KMS-11 (cell line): ENCODE measurements at regions not wholly inside any gene's neighbourhood (a gene's known extent, or its start where the extent isn't known, plus 50 kb on each side); places are given as distances from the start of the nearest gene placed in this dataset.
A peak's percentile ranks its signal among the peaks of the same experiment; 100 is the strongest.

Experiments used
- H2AFZ ChIP-seq: fragments of 200-600 bp; sonication (generic); 2 replicates; pipeline ENCODE4 v1.6.1; 2016; ENCODE audit warnings: antibody characterized with exemption, mixed run types, low read depth
- H3K27ac ChIP-seq: fragments of 200-600 bp; sonication (generic); 2 replicates; pipeline ENCODE4 v1.6.1; 2016; ENCODE audit warnings: mild to moderate bottlenecking, mixed run types
- H3K27me3 ChIP-seq: fragments of 200-600 bp; sonication (generic); 2 replicates; pipeline ENCODE4 v1.6.1; 2017; ENCODE audit warnings: mild to moderate bottlenecking, low read depth, mixed run types, moderate library complexity; ENCODE audit not compliant: insufficient read depth
- H3K36me3 ChIP-seq: fragments of 200-600 bp; sonication (generic); 2 replicates; pipeline ENCODE4 v1.6.1; 2017; ENCODE audit warnings: mild to moderate bottlenecking, mixed run types; ENCODE audit not compliant: insufficient read depth
- H3K4me1 ChIP-seq: fragments of 200-600 bp; sonication (generic); 2 replicates; pipeline ENCODE4 v1.6.1; 2016; ENCODE audit warnings: mild to moderate bottlenecking, low read depth, mixed run types; ENCODE audit not compliant: poor library complexity, severe bottlenecking
- H3K4me2 ChIP-seq: fragments of 200-600 bp; sonication (generic); 2 replicates; pipeline ENCODE4 v1.7.0; 2016; ENCODE audit warnings: mild to moderate bottlenecking, mixed run types
- H3K4me3 ChIP-seq: fragments of 200-600 bp; sonication (generic); IDR thresholded peaks from 2 replicates; pipeline ENCODE4 v1.6.1; 2017; ENCODE audit warnings: low read depth, low read length, mixed read lengths; ENCODE audit not compliant: insufficient read depth
- H3K79me2 ChIP-seq: fragments of 200-600 bp; sonication (generic); 2 replicates; pipeline ENCODE4 v1.6.1; 2016; ENCODE audit warnings: low read depth, mixed run types; ENCODE audit not compliant: insufficient read depth
- H3K9ac ChIP-seq: fragments of 200-600 bp; sonication (generic); 2 replicates; pipeline ENCODE4 v1.6.1; 2016; ENCODE audit warnings: mild to moderate bottlenecking, mixed run types
- H4K20me1 ChIP-seq: fragments of 200-600 bp; sonication (generic); 2 replicates; pipeline ENCODE4 v1.6.1; 2016; ENCODE audit warnings: mild to moderate bottlenecking, mixed run types; ENCODE audit not compliant: insufficient read depth
- CTCF ChIP-seq: fragments of 200-600 bp; sonication (generic); conservative IDR thresholded peaks from 2 replicates; pipeline ENCODE4 v1.6.1; 2017; ENCODE audit warnings: low read depth, mild to moderate bottlenecking, antibody characterized with exemption, low read length, moderate library complexity, mixed read lengths

GRCh38 chr6:56350628-56351260 is 103.4 kb upstream of the COL21A1 start:
- no peak for TF ChIP-seq CTCF
- Histone ChIP-seq H3K4me3 (no peak overlapping the region), H3K79me2 (no peaks in the 10 kb centered on the region), H2AFZ (no peak overlapping the region), H3K4me1 (peaks cover 30% of the 10 kb centered on the region), H3K9ac (no peak overlapping the region), H3K27ac (no peak overlapping the region), H3K4me2 (no peak overlapping the region), H3K36me3 (no peaks in the 10 kb centered on the region), H4K20me1 (no peaks in the 10 kb centered on the region), H3K27me3 (no peaks in the 10 kb centered on the region)

- peak overlapping the region; percentile 31; the same call in 1 of the 2 replicates for H3K27ac ChIP-seq
- H3K9ac ChIP-seq, result no peak overlapping the region; the same call in 1 of the 2 replicates
- no peaks in the 10 kb centered on the region for H3K79me2 ChIP-seq
- H2AFZ ChIP-seq, result peak overlapping the region; percentile 45; the same call in 1 of the 2 replicates
- no peak for TF ChIP-seq CTCF
- H3K27me3 ChIP-seq, result no peaks in the 10 kb centered on the region
- peak overlapping the region; percentile 96 for H3K4me2 ChIP-seq
- H4K20me1 ChIP-seq, result no peaks in the 10 kb centered on the region
- H3K4me1 ChIP-seq, result peaks cover 30% of the 10 kb centered on the region
- no peaks in the 10 kb centered on the region for H3K36me3 ChIP-seq
- H3K4me3 ChIP-seq, result no peak overlapping the region
Measured at GRCh38 chr6:56349194-56349593, 101.8 kb upstream of the COL21A1 start.

GRCh38 chr6:56348578-56348977 is 101.2 kb upstream of the COL21A1 start:
- Histone ChIP-seq H2AFZ (peak overlapping the region; percentile 45; the same call in 1 of the 2 replicates), H3K4me1 (peaks cover 30% of the 10 kb centered on the region), H3K27ac (peak overlapping the region; percentile 31; the same call in 1 of the 2 replicates), H3K9ac (no peak overlapping the region), H3K4me2 (peak overlapping the region; percentile 96), H3K36me3 (no peaks in the 10 kb centered on the region), H3K4me3 (no peak overlapping the region), H3K27me3 (no peaks in the 10 kb centered on the region), H4K20me1 (no peaks in the 10 kb centered on the region), H3K79me2 (no peaks in the 10 kb centered on the region)
- TF ChIP-seq CTCF, result no peak

- H3K79me2 ChIP-seq, result no peaks in the 10 kb centered on the region
- no peak overlapping the region for H3K4me3 ChIP-seq
- no peak overlapping the region for H3K9ac ChIP-seq
- no peaks in the 10 kb centered on the region for H4K20me1 ChIP-seq
- peaks cover 30% of the 10 kb centered on the region for H3K4me1 ChIP-seq
- H3K27me3 ChIP-seq, result no peaks in the 10 kb centered on the region
- H2AFZ ChIP-seq, result no peak overlapping the region
- no peak overlapping the region for H3K4me2 ChIP-seq
- no peaks in the 10 kb centered on the region for H3K36me3 ChIP-seq
- no peak overlapping the region for H3K27ac ChIP-seq
- no peak for TF ChIP-seq CTCF
Measured at GRCh38 chr6:56347526-56347925, 100.1 kb upstream of the COL21A1 start.
